ENCODE measurements at regions not wholly inside any gene's neighbourhood (a gene's known extent, or its start where the extent isn't known, plus 50 kb on each side); places are given as distances from the start of the nearest gene placed in this dataset.

- TF ChIP-seq EP300 (IDR thresholded peaks at IDR 0.05): no peak
- no peak for TF ChIP-seq CTCF (IDR thresholded peaks at IDR 0.05)
- TF ChIP-seq POLR2A (IDR thresholded peaks at IDR 0.05): no peak
- Histone ChIP-seq H3K27ac (no peak overlapping the region), H3K4me3 (no peak overlapping the region), H3K4me1 (peaks cover 0 to 15% (median 2%) of the 10 kb centered on the region in 4 donors), H3K9me3 (no peaks in the 10 kb centered on the region), H3K36me3 (no peaks in the 10 kb centered on the region), H3K27me3 (no peaks in the 10 kb centered on the region)
- no peak for DNase-seq (ENCODE audit: low spot score in 2 of 2)
- 61 to 76% methylated on average over 3 of the region's 3 CpGs for WGBS, 2 donors
These were observed 132.7 kb upstream of the MID1 start for GRCh38 chrX:10753116-10753515.

GRCh38 chrX:10754445-10754844, 134.1 kb upstream of the MID1 start:
- 84 to 91% methylated on average over 6 of the region's 6 CpGs for WGBS, 2 donors
- H3K27me3 ChIP-seq: no peaks in the 10 kb centered on the region

GRCh38 chrX:10755439-10756334, 135.3 kb upstream of the MID1 start:
- Histone ChIP-seq H3K4me3 (no peak overlapping the region), H3K9me3 (no peaks in the 10 kb centered on the region), H3K27me3 (no peaks in the 10 kb centered on the region), H3K4me1 (peaks cover 0 to 15% (median 2%) of the 10 kb centered on the region in 4 donors), H3K27ac (no peak overlapping the region), H3K36me3 (no peaks in the 10 kb centered on the region)
- peak in 1 of 2 donors; percentile 34 for TF ChIP-seq EP300 (IDR thresholded peaks at IDR 0.05)
- TF ChIP-seq POLR2A (IDR thresholded peaks at IDR 0.05): no peak
- 27 to 37% methylated on average over 9 of the region's 9 CpGs for WGBS, 2 donors
- DNase-seq (ENCODE audit: low spot score in 2 of 2): peak in 1 of 2 donors; percentile 7

More at GRCh38 chrX:10754445-10754844, 134.1 kb upstream of the MID1 start:
- no peak overlapping the region for H3K27ac ChIP-seq
- no peaks in the 10 kb centered on the region for H3K36me3 ChIP-seq
- no peaks in the 10 kb centered on the region for H3K9me3 ChIP-seq
- TF ChIP-seq CTCF (IDR thresholded peaks at IDR 0.05) (no peak), EP300 (IDR thresholded peaks at IDR 0.05) (no peak), POLR2A (IDR thresholded peaks at IDR 0.05) (no peak)
- no peak overlapping the region for H3K4me3 ChIP-seq
- H3K4me1 ChIP-seq: peaks cover 0 to 15% (median 2%) of the 10 kb centered on the region in 4 donors
- no peak for DNase-seq (ENCODE audit: low spot score in 2 of 2)

GRCh38 chrX:10756441-10756840, 136.1 kb upstream of the MID1 start:
- Histone ChIP-seq H3K27ac (no peak overlapping the region), H3K36me3 (no peaks in the 10 kb centered on the region), H3K9me3 (no peaks in the 10 kb centered on the region), H3K4me3 (no peak overlapping the region), H3K4me1 (peaks cover 0 to 15% (median 2%) of the 10 kb centered on the region in 4 donors), H3K27me3 (no peaks in the 10 kb centered on the region)
- DNase-seq (ENCODE audit: low spot score in 2 of 2): no peak
- TF ChIP-seq CTCF (IDR thresholded peaks at IDR 0.05) (no peak), EP300 (IDR thresholded peaks at IDR 0.05) (no peak), POLR2A (IDR thresholded peaks at IDR 0.05) (no peak)
- 0 to 21% methylated on average over 3 of the region's 3 CpGs for WGBS, 2 donors

- Histone ChIP-seq H3K9me3 (no peaks in the 10 kb centered on the region), H3K27me3 (no peaks in the 10 kb centered on the region), H3K4me3 (no peak overlapping the region), H3K4me1 (peaks cover 0 to 15% (median 2%) of the 10 kb centered on the region in 4 donors), H3K27ac (peak overlapping the region in 1 of 4 donors; percentile 15), H3K36me3 (no peaks in the 10 kb centered on the region)
- DNase-seq (ENCODE audit: low spot score in 2 of 2): no peak
- no peak for TF ChIP-seq CTCF (IDR thresholded peaks at IDR 0.05)
- TF ChIP-seq POLR2A (IDR thresholded peaks at IDR 0.05): no peak
- no peak for TF ChIP-seq EP300 (IDR thresholded peaks at IDR 0.05)
- WGBS, 2 donors: 34 to 52% methylated on average over 9 to 10 of the region's 10 CpGs
These were observed 138.9 kb upstream of the MID1 start for GRCh38 chrX:10759141-10759799.
